ENCODE measurements at regions not wholly inside any gene's neighbourhood (a gene's known extent, or its start where the extent isn't known, plus 50 kb on each side); places are given as distances from the start of the nearest gene placed in this dataset.

DNA sequence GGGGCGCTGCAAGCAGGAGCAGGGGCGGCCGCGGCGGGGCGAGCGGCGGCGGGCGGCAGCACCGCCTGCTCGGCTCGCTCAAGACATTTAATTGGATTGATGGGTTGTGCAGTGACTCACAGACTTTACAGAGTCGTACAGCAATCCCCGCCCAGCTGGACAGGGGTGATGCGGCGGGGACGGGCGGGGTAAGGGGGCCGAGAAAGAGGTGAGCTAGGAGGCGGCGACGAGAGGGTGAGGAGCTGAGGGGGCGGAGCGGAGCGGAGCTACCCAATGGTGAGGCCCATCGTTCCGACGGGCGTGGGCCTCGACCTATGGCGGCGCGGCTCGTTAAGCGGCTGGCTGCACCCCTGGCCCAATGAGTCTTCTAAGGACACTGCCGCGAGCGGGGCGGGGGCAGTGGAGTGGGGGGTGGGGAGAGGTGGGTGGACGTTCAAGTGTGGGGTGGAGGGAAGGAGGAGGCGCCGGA is 97.1 kb upstream of the SERTAD2 start (continued):
- TF ChIP-seq, protein P1, sequence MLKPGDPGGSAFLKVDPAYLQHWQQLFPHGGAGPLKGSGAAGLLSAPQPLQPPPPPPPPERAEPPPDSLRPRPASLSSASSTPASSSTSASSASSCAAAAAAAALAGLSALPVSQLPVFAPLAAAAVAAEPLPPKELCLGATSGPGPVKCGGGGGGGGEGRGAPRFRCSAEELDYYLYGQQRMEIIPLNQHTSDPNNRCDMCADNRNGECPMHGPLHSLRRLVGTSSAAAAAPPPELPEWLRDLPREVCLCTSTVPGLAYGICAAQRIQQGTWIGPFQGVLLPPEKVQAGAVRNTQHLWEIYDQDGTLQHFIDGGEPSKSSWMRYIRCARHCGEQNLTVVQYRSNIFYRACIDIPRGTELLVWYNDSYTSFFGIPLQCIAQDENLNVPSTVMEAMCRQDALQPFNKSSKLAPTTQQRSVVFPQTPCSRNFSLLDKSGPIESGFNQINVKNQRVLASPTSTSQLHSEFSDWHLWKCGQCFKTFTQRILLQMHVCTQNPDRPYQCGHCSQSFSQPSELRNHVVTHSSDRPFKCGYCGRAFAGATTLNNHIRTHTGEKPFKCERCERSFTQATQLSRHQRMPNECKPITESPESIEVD (tag by site-specific recombination; IDR thresholded peaks at IDR 0.05), result no peak
- no peak for TF ChIP-seq ZNF211 (tag by site-specific recombination; IDR thresholded peaks at IDR 0.05; ENCODE audit: low read depth)
- 0 out of 2 replicates have a peak, but pooled peaks have one; percentile 10 for TF ChIP-seq KLF1 (tag by site-specific recombination; IDR thresholded peaks at IDR 0.05)
- no peak for TF ChIP-seq KLF7 (tag by site-specific recombination; IDR thresholded peaks at IDR 0.05; ENCODE audit: borderline replicate concordance)
- TF ChIP-seq, protein P2, sequence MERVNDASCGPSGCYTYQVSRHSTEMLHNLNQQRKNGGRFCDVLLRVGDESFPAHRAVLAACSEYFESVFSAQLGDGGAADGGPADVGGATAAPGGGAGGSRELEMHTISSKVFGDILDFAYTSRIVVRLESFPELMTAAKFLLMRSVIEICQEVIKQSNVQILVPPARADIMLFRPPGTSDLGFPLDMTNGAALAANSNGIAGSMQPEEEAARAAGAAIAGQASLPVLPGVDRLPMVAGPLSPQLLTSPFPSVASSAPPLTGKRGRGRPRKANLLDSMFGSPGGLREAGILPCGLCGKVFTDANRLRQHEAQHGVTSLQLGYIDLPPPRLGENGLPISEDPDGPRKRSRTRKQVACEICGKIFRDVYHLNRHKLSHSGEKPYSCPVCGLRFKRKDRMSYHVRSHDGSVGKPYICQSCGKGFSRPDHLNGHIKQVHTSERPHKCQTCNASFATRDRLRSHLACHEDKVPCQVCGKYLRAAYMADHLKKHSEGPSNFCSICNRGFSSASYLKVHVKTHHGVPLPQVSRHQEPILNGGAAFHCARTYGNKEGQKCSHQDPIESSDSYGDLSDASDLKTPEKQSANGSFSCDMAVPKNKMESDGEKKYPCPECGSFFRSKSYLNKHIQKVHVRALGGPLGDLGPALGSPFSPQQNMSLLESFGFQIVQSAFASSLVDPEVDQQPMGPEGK (tag by site-specific recombination; IDR thresholded peaks at IDR 0.05), result peak; percentile 93; the same call in 1 of the 2 replicates
- no peak for TF ChIP-seq ZFP41 (tag by site-specific recombination; IDR thresholded peaks at IDR 0.05; ENCODE audit: borderline replicate concordance)
- TF ChIP-seq ZNF747 (tag by site-specific recombination; IDR thresholded peaks at IDR 0.05), result no peak
- no peak for TF ChIP-seq ZBTB21 (tag by site-specific recombination; IDR thresholded peaks at IDR 0.05)
- TF ChIP-seq SCRT2 (tag by site-specific recombination; IDR thresholded peaks at IDR 0.05), result no peak
- TF ChIP-seq KLF8 (tag by site-specific recombination; IDR thresholded peaks at IDR 0.05), result peak; percentile 64; the same call in 1 of the 2 replicates
- TF ChIP-seq ZNF623 (tag by site-specific recombination; IDR thresholded peaks at IDR 0.05), result no peak
- TF ChIP-seq, protein P3, sequence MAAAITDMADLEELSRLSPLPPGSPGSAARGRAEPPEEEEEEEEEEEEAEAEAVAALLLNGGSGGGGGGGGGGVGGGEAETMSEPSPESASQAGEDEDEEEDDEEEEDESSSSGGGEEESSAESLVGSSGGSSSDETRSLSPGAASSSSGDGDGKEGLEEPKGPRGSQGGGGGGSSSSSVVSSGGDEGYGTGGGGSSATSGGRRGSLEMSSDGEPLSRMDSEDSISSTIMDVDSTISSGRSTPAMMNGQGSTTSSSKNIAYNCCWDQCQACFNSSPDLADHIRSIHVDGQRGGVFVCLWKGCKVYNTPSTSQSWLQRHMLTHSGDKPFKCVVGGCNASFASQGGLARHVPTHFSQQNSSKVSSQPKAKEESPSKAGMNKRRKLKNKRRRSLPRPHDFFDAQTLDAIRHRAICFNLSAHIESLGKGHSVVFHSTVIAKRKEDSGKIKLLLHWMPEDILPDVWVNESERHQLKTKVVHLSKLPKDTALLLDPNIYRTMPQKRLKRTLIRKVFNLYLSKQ (tag by site-specific recombination; IDR thresholded peaks at IDR 0.05; ENCODE audit: borderline replicate concordance), result no peak
- TF ChIP-seq, protein P4, sequence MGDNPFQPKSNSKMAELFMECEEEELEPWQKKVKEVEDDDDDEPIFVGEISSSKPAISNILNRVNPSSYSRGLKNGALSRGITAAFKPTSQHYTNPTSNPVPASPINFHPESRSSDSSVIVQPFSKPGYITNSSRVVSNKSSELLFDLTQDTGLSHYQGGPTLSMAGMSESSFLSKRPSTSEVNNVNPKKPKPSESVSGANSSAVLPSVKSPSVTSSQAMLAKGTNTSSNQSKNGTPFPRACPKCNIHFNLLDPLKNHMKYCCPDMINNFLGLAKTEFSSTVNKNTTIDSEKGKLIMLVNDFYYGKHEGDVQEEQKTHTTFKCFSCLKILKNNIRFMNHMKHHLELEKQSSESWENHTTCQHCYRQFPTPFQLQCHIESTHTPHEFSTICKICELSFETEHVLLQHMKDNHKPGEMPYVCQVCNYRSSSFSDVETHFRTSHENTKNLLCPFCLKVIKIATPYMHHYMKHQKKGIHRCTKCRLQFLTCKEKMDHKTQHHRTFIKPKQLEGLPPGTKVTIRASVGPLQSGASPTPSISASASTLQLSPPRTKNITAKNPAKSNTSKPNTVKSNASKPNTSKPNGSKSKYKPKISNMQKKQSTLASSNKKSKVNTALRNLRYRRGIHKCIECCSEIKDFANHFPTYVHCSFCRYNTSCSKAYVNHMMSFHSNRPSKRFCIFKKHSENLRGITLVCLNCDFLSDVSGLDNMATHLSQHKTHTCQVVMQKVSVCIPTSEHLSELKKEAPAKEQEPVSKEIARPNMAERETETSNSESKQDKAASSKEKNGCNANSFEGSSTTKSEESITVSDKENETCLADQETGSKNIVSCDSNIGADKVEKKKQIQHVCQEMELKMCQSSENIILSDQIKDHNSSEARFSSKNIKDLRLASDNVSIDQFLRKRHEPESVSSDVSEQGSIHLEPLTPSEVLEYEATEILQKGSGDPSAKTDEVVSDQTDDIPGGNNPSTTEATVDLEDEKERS (tag by site-specific recombination; IDR thresholded peaks at IDR 0.05), result no peak
- TF ChIP-seq, protein P5, sequence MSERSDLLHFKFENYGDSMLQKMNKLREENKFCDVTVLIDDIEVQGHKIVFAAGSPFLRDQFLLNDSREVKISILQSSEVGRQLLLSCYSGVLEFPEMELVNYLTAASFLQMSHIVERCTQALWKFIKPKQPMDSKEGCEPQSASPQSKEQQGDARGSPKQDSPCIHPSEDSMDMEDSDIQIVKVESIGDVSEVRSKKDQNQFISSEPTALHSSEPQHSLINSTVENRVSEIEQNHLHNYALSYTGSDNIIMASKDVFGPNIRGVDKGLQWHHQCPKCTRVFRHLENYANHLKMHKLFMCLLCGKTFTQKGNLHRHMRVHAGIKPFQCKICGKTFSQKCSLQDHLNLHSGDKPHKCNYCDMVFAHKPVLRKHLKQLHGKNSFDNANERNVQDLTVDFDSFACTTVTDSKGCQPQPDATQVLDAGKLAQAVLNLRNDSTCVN (tag by site-specific recombination; optimal IDR thresholded peaks at IDR 0.05), result peak; percentile 62
- TF ChIP-seq ZSCAN16 (tag by site-specific recombination; IDR thresholded peaks at IDR 0.05), result no peak
- no peak for TF ChIP-seq ZNF292 (tag by site-specific recombination; IDR thresholded peaks at IDR 0.05; ENCODE audit: borderline replicate concordance, low read depth)
- TF ChIP-seq, protein P6, sequence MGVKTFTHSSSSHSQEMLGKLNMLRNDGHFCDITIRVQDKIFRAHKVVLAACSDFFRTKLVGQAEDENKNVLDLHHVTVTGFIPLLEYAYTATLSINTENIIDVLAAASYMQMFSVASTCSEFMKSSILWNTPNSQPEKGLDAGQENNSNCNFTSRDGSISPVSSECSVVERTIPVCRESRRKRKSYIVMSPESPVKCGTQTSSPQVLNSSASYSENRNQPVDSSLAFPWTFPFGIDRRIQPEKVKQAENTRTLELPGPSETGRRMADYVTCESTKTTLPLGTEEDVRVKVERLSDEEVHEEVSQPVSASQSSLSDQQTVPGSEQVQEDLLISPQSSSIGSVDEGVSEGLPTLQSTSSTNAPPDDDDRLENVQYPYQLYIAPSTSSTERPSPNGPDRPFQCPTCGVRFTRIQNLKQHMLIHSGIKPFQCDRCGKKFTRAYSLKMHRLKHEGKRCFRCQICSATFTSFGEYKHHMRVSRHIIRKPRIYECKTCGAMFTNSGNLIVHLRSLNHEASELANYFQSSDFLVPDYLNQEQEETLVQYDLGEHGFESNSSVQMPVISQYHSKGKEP (tag by site-specific recombination; IDR thresholded peaks at IDR 0.05), result 0 out of 2 replicates have a peak, but pooled peaks have one; percentile 66
- TF ChIP-seq, protein P7, sequence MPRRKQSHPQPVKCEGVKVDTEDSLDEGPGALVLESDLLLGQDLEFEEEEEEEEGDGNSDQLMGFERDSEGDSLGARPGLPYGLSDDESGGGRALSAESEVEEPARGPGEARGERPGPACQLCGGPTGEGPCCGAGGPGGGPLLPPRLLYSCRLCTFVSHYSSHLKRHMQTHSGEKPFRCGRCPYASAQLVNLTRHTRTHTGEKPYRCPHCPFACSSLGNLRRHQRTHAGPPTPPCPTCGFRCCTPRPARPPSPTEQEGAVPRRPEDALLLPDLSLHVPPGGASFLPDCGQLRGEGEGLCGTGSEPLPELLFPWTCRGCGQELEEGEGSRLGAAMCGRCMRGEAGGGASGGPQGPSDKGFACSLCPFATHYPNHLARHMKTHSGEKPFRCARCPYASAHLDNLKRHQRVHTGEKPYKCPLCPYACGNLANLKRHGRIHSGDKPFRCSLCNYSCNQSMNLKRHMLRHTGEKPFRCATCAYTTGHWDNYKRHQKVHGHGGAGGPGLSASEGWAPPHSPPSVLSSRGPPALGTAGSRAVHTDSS (tag by site-specific recombination; IDR thresholded peaks at IDR 0.05), result no peak
- TF ChIP-seq, protein P8, sequence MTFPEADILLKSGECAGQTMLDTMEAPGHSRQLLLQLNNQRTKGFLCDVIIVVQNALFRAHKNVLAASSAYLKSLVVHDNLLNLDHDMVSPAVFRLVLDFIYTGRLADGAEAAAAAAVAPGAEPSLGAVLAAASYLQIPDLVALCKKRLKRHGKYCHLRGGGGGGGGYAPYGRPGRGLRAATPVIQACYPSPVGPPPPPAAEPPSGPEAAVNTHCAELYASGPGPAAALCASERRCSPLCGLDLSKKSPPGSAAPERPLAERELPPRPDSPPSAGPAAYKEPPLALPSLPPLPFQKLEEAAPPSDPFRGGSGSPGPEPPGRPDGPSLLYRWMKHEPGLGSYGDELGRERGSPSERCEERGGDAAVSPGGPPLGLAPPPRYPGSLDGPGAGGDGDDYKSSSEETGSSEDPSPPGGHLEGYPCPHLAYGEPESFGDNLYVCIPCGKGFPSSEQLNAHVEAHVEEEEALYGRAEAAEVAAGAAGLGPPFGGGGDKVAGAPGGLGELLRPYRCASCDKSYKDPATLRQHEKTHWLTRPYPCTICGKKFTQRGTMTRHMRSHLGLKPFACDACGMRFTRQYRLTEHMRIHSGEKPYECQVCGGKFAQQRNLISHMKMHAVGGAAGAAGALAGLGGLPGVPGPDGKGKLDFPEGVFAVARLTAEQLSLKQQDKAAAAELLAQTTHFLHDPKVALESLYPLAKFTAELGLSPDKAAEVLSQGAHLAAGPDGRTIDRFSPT (tag by site-specific recombination; IDR thresholded peaks at IDR 0.05), result peak; percentile 61
- TF ChIP-seq ZNF214 (tag by site-specific recombination; IDR thresholded peaks at IDR 0.05; ENCODE audit: borderline replicate concordance), result no peak
- TF ChIP-seq ZNF302 (tag by site-specific recombination; IDR thresholded peaks at IDR 0.05; ENCODE audit: low read depth), result no peak
- TF ChIP-seq ZNF560 (tag by site-specific recombination; IDR thresholded peaks at IDR 0.05; ENCODE audit: borderline replicate concordance), result no peak

Data from HEK293 (cell line).